ELF-1 (cell line): ENCODE measurements at regions not wholly inside any gene's neighbourhood (a gene's known extent, or its start where the extent isn't known, plus 50 kb on each side); places are given as distances from the start of the nearest gene placed in this dataset.
"Not testable (repeated sequence)": the region's sequence is repeated elsewhere in the genome, so short reads cannot be mapped to it uniquely, and the experiment has no call there.

ENCODE experiments used
- DNase-seq: peaks from one replicate; pipeline ENCODE4 v3.0.0-alpha.2; 2016; ENCODE audit warnings: low read depth, low spot score

DNA sequence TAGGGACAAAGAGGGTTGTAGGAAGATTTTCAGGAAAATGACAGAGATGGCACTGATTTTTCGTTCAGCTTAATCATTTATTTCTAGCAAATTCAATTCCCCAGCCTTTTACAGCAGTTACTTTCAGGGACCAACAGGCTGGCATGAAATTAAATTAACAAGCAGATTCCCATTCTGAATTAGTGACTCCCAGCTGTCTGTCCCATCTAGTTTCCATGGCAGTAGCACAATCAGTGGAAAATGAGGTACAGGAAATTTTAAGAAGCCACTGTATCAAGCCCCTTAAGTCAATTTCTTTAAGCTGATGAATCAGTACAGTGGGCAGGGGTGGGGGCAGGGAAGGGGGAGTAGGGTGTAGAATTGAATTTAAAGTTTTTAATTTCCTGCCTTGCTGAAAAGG is 121.1 kb upstream of the TEX13C start:
- no peak for DNase-seq

GRCh38 chrX:125202591-125203248 is 117.0 kb upstream of the TEX13C start:
- DNase-seq = peak; percentile 31

DNA sequence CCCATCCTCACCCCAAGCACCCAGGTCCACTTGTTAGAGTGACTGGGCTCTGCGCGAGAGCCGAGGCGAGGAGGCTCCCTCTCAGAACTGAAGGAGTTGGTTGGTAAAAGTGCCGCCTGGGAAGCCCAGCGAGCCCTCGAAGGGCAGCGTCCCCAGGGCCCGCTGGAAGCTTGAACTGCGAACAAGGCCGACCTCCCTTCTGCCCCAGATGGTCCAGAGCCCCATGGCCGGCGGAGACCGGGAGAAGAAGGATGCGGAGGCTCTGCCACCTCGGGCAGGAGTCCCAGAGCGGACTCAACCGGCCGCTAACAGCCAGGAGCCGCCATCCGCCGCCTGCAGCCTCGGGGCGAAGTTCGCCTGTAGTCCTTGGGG is 116.3 kb upstream of the TEX13C start:
- DNase-seq = peak; percentile 49

GRCh38 chrX:125203737-125204578 is 115.7 kb upstream of the TEX13C start:
- DNase-seq = peak; percentile 83

DNA sequence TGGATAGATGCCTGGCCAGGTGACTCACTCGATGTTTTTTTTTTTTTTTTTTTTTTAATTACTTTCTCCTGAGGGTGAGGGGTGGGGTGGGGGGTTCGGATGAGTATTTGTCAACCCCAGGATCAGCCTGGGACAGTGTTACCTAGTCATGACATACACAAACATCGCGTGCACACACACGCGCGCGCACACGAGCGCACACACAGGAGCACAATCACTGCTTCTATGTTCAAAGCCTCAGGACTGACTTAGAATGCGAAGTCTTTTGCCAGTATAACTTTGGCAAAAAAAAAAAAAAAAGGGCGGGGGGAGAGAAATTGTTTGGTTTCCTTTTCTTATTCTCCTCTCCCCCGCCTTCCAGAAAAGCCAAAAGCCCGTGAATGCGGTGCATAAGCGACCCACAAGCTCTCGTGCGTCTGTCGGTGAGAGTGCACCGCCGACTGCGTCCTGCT is 115.0 kb upstream of the TEX13C start:
- no peak for DNase-seq

DNA sequence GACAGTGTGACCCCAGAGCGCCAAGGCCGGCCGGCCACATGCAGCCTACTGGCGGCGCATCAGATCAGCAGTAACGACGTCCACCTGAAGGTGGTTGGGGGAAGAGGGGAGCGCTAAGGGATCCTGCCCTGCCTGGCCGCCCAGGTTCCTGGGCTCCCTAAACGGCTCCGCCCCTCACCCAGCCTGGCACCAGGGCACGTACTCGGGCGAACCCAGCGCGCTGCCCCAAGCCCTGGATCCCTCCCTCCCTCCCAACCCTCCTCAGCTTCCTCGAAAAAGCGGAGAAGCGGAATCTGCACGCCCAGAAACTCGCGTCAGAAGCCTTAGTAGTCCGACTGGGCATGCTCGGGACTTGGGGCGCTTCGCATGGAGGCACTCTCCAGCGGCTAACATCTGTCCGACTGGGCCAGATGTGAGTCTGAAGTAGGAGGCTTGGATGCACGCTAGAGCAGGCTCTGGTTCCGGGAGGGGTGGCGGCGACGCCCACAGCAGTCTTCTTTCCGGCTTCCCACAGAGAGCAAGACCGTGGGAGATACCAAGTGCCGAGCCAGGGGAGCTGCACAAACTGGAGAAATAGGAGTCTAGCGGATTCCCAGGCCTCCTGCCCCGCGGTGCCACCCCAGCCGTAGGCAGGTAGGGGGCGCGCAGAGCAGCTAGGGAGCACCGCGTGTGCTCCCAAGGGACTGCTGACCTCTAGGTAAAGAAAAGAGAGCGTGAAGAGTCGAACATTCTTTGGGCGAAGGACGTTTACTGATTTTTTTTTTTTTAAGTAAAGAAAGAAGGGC is 114.3 kb upstream of the TEX13C start:
- peak; percentile 93 for DNase-seq

DNA sequence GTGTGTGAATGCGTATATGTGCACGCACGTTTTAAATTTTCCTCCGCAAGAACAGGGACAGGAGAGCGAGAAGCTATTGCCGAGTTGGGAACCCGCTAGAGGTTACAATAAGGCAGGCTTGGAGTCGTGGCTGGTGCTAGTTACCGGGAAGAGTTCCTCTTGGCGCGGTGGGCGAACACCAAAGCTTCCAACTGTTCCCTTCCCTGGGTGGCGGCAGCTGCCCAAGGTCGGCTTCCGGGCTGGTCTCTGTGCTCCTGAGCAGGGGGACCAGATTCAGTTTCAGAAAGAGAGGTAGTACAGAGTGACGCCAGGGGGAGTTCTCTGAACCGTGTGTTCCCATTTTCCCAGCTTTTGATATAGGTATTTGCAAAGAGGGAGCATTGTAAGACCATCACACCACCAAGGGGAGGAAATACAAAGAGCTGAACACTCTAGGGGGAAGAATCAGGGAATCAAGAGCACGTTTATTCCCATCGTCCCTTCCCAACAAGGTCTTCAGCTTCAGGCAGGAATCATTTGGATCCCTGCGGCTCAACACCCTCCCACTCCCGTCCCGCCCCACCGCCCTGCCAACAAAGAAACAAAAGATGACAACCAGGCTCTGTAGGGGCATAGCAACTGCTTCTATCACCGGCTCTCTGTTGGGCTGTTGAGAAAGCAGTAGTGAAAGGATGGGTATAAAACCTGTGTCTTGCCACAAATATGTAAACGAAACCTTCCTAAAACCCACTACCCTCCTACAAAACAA is 113.6 kb upstream of the TEX13C start:
- peak; percentile 78 for DNase-seq

GRCh38 chrX:125210146-125210545 is 109.5 kb upstream of the TEX13C start:
- DNase-seq = peak; percentile 33

DNA sequence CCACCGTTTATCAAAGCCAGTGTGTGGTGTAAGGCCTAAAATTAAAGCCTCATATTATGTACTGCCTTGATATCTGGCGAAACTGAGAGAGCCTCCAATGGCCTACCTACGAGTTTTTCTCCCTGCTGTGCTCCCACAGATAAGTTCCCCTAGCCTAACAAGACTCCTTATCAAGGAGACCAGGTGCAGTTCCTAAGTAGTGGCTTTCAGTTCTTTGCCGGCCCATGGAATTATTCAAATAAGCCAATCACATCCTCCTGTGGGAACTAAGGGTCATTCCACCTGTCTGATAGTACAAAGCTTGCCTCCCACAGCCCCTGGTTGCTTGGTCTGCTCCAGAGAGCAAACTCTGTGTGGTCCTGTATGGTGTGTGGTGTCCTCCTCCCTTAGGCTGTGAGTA is 99.8 kb upstream of the TEX13C start:
- no peak for DNase-seq

GRCh38 chrX:125236955-125237354 is 82.7 kb upstream of the TEX13C start:
- no peak for DNase-seq

DNA sequence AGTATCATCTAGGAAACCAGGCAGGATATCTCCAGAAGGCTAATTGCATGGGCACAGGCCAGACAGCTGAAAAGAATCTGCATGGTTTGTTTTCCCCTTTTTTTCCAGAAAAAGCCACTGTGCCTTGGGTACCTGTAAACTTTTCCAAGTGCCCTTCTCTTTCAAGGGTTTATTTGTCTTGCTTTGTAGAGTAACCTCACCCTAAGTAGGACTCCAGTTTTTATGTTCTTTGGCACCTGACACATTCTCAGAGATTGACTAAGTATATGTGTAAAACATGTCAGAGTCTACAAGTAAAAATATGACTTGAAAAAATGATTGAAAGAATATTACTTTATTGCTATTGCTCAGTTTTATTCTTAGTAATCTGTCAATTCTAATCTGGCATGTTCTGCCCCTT is 70.7 kb upstream of the TEX13C start:
- no peak for DNase-seq

DNA sequence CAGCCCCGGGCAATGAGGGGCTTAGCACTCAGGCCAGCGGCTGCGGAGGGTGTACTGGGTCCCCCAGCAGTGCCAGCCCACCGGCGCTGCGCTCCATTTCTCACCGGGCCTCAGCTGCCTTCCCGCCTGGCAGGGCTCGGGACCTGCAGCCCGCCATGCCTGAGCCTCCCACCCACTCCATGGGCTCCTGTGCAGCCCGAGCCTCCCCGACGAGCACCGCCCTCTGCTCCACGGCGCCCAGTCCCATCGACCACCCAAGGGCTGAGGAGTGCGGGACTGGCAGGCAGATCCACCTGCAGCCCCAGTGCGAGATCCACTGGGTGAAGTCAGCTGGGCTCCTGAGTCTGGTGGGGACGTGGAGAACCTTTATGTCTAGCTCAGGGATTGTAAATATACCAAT is 63.9 kb upstream of the TEX13C start:
- not testable (repeated sequence) for DNase-seq

DNA sequence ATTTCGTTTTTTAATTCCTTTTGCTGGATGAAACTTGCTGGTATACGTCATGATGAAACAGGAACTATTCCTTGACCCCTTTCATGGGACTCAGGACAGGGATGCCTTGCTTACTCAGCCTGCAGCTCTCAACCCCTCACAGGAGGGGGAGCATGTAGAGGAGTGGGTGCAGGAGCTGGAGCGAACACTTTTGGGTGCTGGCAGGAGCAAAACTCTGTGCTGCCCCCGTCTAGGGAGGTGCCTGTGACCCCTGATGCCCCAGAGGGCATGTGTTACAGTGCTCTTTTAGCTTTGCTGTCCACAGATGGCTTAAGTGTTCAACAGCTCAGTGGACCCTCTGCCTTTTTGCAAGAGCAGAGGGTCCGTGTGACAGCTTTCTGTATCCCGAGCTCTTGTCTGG is 56.8 kb upstream of the TEX13C start:
- DNase-seq = no peak

DNA sequence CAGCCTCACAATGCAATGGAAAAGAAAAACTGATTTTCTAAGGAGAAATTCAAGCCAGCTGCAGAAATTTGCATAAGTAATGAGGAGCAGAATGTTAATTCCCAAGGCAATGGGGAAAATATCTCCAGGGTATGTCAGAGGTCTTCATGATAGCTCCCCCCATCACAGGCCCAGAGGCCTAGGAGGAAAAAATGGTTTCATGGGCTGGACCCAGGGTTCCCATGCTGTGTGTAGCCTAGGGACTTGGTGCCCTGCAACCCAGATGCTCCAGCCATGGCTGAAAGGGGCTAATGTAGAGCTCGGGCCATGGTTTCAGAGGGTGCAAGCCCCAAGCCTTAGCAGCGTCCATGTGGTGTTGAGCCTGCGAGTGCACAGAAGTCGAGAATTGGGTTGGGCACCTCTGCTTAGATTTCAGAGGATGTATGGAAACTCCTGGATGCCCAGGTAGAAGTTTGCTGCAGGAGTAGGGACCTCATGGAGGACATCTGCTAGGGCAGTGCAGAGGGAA is 53.5 kb upstream of the TEX13C start:
- DNase-seq = no peak
